ENCODE measurements at regions not wholly inside any gene's neighbourhood (a gene's known extent, or its start where the extent isn't known, plus 50 kb on each side); places are given as distances from the start of the nearest gene placed in this dataset.

DNA sequence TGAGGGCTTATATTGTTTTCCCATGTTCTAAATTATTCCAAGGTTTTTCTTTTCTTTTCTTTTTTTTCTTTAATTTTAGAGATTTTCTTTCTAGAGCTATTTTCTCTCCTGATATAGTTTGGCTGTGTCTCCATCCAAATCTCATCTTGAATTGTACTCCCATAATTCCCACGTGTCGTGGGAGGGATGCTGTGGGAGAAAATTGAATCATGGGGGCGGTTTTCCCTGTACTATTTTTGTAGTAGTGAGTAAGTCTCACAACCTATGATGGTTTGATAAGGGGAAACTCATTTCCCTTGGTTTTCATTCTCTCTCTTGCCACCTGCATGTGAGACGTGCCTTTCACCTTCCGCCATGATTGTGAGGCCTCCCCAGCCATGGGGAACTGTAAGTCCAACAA is 1906.4 kb upstream of the PRR20A start:
- Histone ChIP-seq H3K9me3 (ENCODE audit: control insufficient read depth, insufficient read depth, low read length) (peaks cover 5% of the 10 kb centered on the region; the same call in 1 of the 2 replicates), H3K4me3 (ENCODE audit: low read depth, low read length) (no peak overlapping the region), H3K27ac (ENCODE audit: low read depth, low read length) (no peak overlapping the region), H3K27me3 (ENCODE audit: control insufficient read depth, insufficient read depth, low read length) (no peaks in the 10 kb centered on the region)
- CTCF ChIA-PET: no interaction called here
- no peak for DNase-seq (ENCODE audit: low read depth, low spot score)
- POLR2A ChIA-PET: no interaction called here
- TF ChIP-seq CTCF (IDR thresholded peaks at IDR 0.05; ENCODE audit: low read depth, low read length): no peak

DNA sequence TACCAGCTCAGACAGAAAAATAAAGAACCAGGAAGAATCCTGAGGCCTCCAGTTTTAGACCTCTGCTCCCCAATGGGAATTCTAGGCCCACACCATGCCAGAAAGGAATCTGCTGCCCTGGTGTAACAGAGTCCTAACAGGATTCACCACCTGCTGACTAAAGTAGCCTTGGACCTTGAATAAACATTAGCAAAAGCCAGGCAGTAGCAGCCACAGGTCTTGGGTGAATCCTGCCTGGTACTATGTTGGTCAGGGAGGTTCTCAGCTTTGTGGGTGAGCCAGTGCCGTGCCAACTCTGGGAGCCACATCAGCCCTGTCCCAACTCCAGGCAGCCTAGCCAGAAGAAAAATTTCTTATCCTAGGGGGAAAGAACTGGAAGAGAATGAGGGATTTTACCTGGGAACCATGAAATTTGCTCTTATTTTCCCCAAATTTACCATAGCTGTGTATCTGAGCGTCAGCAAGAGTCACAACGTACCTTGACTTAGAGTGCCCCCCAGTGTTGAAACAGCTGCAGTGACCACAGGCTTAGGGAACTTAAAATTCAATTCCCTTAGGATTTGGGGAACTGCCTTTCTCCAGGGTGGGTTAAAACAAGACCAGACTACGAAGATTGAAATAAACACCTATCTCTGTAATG is 1895.6 kb upstream of the PRR20A start:
- H3K27me3 ChIP-seq (ENCODE audit: control insufficient read depth, insufficient read depth, low read length): no peaks in the 10 kb centered on the region
- POLR2A ChIA-PET: no interaction called here
- H3K9me3 ChIP-seq (ENCODE audit: control insufficient read depth, insufficient read depth, low read length): peaks cover 11% of the 10 kb centered on the region; the same call in 1 of the 2 replicates
- H3K4me3 ChIP-seq (ENCODE audit: low read depth, low read length): no peak overlapping the region
- no peak for TF ChIP-seq CTCF (IDR thresholded peaks at IDR 0.05; ENCODE audit: low read depth, low read length)
- no peak overlapping the region for H3K27ac ChIP-seq (ENCODE audit: low read depth, low read length)
- DNase-seq (ENCODE audit: low read depth, low spot score): no peak
- CTCF ChIA-PET: no interaction called here

DNA sequence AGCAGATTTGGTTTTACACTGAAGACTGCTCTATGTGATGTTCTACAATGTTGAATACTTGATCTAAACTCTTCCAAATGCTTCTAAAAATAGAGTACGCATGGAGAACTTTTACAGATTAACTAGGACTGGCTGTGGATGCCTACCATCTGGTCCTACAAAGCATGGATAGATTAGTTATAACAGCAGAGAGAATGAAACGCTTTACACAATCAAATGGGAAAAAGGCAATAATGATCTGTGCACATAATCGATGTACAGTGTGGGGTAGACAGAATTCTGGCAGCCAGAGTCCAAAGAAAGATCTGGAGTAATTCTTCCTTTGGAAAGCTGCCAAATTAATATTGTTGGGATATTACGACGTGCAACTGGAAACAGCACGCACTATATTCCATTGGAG is 1885.5 kb upstream of the PRR20A start:
- peaks cover 13% of the 10 kb centered on the region for H3K9me3 ChIP-seq (ENCODE audit: control insufficient read depth, insufficient read depth, low read length)
- H3K27me3 ChIP-seq (ENCODE audit: control insufficient read depth, insufficient read depth, low read length): no peaks in the 10 kb centered on the region
- CTCF ChIA-PET: no interaction called here
- no peak overlapping the region for H3K4me3 ChIP-seq (ENCODE audit: low read depth, low read length)
- no peak overlapping the region for H3K27ac ChIP-seq (ENCODE audit: low read depth, low read length)
- POLR2A ChIA-PET: no interaction called here
- no peak for DNase-seq (ENCODE audit: low read depth, low spot score)
- no peak for TF ChIP-seq CTCF (IDR thresholded peaks at IDR 0.05; ENCODE audit: low read depth, low read length)

DNA sequence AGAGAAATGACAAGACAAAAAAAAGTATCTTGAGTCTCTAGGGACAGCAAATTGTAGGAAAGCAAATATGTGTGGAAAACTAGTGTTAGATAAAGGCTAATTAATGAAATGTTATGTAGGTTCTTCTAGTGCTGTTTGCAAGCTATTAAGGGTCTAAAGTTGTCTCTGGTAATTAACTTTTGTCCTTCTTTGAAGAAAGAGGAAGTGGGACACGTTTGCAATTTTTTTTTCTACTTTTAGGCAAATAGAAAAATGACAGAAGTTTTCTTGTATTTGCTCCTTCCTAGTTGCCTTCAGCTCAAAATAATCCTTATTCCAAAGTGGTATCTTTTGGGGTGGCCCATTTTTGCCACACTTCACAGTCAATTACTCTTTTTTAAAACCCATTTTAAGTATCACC is 1877.7 kb upstream of the PRR20A start:
- Histone ChIP-seq H3K9me3 (ENCODE audit: control insufficient read depth, insufficient read depth, low read length) (peaks cover 4% of the 10 kb centered on the region; the same call in 1 of the 2 replicates), H3K4me3 (ENCODE audit: low read depth, low read length) (no peak overlapping the region), H3K27me3 (ENCODE audit: control insufficient read depth, insufficient read depth, low read length) (no peaks in the 10 kb centered on the region), H3K27ac (ENCODE audit: low read depth, low read length) (no peak overlapping the region)
- DNase-seq (ENCODE audit: low read depth, low spot score): no peak
- ChIA-PET CTCF (no interaction called here), POLR2A (no interaction called here)
- no peak for TF ChIP-seq CTCF (IDR thresholded peaks at IDR 0.05; ENCODE audit: low read depth, low read length)

DNA sequence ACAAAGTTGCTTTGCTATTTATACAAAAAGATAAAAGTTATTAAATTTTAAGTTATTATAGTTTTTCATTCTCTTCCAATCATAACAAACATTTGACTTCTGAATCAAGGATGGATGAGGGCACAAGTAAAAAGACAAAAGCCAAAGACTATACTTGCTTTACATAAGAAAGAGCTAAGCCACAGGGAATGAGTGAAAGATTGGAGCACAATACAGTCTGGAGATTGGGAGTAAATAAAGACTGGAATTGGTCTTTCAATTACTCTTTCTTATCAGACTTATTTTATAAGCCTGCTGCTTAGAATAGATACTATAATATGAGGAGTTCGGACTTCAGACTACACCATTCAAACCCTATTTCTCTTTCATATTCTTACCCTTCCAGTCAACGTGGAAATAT is 1874.1 kb upstream of the PRR20A start:
- Histone ChIP-seq H3K9me3 (ENCODE audit: control insufficient read depth, insufficient read depth, low read length) (no peaks in the 10 kb centered on the region; the same call in 1 of the 2 replicates), H3K27me3 (ENCODE audit: control insufficient read depth, insufficient read depth, low read length) (no peaks in the 10 kb centered on the region), H3K27ac (ENCODE audit: low read depth, low read length) (no peak overlapping the region), H3K4me3 (ENCODE audit: low read depth, low read length) (no peak overlapping the region)
- ChIA-PET POLR2A (no interaction called here), CTCF (no interaction called here)
- DNase-seq (ENCODE audit: low read depth, low spot score): no peak
- no peak for TF ChIP-seq CTCF (IDR thresholded peaks at IDR 0.05; ENCODE audit: low read depth, low read length)

All from AG04450 (cell line).